GM19043 (cell line): ENCODE measurements at regions not wholly inside any gene's neighbourhood (a gene's known extent, or its start where the extent isn't known, plus 50 kb on each side); places are given as distances from the start of the nearest gene placed in this dataset.

Source experiments
- ATAC-seq: cut with Tn5 transposase; IDR thresholded peaks from one replicate; pipeline ENCODE4 v1.9.1; 2021; ENCODE audit warnings: low read depth; ENCODE audit not compliant: unreplicated experiment

DNA sequence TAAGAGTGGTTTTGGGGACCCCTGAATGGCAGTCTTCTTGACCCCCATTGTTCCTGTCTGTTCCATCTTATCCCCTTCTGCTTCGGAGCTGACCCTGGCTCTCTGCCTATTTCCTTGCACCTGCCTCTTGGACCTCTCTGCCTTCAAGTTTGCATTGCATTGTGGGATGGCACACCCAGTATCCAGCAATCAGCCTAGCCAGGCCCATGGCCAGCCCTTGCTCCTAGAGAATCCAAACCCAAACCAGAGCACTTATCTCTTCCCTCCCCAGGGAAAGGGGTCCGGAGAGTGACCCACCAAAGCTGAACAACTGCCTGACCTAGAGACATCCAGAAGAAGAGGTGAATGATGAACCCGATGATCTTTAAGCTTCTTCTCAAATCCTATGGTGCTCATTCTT is 607.3 kb upstream of the CADM1 start:
- ATAC-seq: no peak

DNA sequence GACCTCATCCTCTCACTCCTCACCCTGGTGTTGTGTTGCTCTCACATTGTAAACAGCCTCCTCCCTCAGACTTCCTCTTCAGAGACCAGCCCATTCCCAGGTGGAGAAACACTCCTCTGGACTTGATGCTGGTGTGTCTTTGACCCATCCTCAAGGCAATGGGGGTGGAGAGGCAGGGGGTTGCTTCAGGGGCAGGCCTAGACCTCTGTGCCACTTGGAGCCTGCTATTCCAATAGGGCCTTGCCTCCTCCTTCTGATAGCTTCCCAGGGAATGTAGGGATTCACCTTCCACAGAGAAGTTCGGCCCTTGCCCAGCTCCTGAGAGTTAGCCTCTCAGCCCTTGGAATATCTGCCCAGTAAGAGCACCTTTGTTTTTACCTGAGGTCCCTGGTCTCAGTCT is 606.6 kb upstream of the CADM1 start:
- ATAC-seq: no peak

DNA sequence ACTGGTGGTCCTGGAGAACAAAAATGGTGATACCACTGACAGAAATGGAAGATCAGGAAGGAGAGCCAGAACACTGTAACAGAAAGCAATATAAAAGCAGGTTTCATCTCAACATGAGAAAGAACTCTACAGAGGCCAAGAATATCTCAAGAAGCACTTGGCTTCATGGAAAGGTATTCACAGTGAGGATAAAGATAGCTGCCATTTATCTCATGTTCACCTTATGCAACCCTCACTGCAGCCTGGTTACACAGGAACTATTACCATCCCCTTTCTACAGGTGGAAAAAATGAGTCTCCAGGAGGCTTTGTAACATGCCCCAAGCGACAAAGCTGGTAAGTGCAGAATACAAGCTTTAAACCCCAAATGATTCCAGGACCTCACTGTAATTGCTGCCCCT is 606.1 kb upstream of the CADM1 start:
- no peak for ATAC-seq

DNA sequence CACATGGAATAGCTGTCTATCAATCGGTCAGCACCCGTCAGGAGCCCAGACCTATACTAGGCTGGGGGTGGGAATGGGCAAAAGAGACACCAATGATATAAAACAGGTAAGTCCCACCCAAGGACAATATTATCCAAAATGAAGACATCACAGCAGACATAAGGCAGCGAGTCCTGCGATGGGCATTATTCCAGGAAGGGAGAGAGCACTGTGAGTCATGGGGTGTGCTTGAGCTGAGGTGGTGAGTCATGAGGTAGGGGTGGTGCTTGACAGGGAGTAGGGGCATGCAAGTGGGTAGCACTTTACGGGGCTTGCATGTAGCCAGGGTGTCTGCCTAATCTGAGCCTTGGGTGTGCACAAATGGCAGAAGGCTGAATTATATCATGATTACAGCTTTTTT is 605.0 kb upstream of the CADM1 start:
- ATAC-seq: no peak

DNA sequence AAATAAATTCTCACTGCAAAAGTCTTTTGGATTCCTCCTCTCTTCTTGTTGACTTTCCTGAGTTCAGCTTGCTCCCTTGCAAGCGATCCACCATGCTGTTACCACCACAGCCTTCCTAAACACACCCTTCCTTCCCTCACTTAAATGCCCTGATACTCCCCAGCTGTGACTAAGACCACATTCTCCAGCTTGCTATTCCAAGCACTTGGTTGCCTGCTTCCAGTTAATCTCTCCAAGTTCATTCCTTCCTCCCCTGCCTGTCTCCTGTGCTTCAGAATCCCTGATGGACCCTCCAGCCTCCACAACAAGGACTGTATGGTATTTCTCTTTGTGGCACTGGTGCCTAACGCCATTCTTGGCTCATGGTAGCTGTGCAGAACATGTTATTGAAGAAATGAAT is 603.9 kb upstream of the CADM1 start:
- ATAC-seq: no peak

DNA sequence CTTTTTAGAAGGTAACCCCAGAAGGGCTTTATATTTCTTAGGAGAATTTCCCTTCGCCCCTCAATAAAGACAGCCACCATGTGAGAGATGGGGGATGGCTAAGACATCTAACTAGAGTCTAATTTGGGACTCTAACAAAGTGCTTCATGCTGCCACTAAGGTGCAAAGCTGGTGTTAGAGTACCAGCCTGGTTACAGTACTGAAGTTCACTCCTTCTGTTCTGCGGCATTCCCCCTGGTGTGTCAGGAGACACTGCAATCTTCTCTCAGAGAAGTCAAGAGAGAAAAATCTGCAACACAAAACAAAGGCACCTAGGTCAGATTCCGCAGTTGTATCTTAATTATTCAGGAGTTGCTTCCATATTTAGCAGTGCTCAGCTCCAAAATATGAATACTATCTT is 603.0 kb upstream of the CADM1 start:
- no peak for ATAC-seq

DNA sequence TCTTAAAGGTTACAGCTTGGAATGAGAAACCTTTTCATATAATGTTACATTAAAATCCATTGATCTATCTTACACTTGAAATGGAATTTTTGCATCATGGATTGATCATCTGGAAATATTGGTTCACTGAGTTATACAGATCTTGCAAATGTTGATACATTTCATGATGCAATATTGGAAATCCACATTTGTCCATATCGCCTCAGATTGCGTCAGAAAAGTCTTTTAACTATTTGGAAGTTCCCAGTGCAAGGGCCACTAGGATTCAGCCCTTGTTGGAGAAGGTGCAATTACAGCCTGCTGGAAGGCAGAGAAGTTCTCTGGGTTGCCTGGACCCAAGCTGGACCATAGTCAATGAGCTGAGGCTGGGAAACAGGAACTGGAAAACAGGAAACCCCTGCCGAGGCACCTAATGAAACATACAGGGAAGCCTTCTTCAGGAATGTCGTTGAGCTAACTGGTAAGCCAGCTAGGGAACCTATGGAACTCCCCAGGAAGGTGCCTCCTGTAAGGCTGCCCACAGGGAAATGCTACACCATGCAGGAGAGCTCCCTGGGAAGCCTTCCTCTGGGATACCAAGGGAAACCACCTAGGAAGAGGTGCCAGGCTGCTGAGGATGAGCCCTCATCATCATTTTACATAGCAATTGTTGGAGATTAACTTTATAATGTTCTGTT is 600.4 kb upstream of the CADM1 start:
- ATAC-seq: no peak

DNA sequence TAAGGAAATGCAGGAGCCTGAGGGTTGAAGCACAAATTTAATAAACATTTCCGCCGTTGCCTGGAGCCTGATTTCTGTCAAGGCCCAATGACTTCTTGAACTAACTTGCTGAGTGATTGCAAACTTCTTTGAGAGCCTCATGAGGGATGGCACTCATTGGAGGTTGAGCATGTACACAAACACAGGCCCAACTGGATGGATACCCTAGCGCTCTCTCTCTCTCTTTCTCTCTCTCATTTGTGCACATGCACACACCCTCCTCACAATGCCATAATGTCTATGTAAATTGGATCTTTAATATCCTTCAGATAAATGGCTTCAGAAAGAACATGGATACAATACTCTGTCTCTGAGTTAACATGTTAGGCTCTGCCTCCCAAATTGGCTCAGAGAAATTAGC is 597.7 kb upstream of the CADM1 start:
- no peak for ATAC-seq

DNA sequence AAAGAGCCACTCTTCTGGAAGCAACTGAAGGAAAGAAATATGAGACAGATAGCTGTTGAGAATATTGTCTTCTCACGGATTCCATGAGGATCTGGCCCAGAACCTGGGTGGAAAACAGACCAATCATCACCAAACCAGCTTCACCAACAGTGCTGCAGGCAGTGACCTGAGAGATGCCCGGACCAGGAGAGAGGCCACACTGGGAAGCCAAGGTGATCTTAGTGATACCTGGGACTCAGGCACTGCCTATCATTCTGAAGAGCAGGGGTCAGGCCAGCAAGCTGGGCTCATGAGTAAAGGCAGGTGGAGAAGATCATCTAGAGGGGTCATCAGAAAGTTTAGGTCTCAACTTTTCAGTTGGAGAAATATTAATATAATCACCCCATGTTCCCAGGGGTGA is 595.8 kb upstream of the CADM1 start:
- ATAC-seq: no peak

DNA sequence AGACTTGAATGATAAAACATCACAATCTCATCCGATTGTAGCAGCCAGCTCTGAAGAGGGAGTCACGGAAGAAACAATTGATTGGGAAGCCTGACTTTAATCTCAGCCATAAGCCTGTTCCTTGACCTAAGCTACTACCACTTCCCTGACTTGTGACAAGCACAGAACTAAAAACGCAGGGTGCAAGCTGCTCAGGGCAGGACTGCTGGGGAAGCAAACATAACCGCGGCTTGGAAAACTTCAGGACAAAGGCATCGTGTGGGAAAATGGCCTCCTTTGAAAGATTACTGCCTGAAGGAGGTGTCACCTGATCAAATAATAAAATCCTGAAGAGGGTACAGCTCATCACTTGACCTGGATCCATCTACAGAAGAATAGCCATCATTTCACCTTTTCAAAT is 595.3 kb upstream of the CADM1 start:
- no peak for ATAC-seq

DNA sequence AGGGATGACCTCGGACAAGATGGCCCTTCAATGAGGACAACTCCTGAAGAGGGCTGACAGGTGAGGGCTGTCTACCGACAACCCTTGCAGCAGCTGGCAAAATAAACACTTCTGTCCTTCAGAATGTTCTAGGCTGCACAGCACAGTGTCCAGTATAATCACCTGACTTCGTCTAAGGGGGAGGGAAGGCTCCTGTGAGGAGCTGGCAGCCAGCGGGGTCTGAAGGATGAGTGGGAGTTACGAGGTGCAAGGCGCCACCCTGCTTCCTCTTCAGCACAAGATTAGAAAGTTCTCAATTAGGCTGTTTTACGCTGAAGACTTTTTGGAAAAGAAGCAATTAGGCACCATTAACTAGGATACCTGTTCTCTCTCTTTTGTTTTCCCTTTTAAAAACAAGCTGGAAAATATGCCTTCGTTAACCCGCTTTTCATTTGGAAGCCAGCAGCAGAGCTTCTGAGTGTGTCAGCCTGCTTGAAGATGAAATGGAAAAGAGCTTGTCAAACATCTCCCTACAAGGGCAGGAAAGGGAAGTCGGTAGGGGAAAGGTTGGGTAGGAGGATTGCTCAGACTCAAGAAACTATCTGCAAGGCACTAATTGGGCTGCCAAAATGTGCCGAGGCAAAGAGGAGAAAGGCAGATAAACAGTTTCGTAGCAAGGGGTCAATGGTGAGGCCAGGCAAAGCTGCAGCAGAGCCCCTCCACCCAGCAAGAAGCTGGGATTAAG is 592.2 kb upstream of the CADM1 start:
- ATAC-seq: no peak

DNA sequence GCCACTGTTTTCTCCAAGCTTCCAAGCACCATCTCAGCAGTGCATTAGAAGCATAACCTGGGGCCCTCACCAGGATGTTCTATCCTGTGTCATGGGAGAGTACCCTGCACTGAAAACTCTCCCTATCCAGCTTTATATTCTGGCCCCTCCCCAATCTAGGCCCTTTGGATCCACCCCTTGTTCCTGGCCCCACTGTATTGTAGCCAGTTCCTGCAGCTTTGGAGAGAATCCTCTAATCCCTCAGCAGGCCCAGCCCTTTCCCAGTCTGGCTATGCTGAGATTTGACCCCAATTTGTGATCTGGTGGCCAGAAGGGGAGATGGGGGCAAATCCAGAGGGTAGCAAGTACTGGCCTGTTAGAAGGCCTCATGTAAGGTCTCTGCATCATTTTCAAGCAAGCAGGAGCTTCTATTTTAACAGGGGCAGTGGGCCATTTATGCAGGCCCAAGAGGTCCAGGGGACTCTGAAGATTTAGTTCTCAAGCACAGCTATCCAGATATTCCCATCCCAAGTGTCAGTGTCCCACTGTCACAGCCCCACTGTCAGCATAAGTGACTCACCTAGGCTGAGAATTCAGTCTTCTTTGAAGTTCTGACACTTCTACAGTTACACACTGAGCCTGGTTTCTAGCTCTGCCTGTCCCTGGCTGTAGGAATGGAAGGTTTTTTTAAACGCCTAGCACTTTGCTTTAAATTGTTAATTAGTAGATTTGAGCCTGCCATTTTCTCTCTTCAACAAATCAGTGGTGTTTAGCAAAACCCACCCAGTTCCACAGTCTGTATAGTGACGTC is 589.5 kb upstream of the CADM1 start:
- no peak for ATAC-seq

DNA sequence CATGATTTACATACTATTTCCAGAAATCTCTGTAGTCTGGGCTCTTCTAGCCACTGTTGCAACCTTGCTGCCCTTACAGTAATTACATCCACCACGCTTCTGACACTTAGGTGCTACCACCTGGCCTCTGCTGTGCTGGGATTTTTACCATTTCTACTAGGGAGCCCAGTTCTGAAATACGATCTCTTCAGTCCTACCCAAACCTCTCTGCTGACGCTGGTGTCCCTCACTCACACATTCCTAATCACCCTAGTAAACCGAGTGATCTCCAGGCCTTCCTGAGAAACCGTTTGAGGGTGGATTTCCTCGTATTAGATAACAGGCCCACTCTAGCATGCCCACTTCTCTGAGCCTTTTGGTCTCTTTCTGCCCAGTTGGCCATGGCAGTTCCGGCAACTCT is 588.9 kb upstream of the CADM1 start:
- ATAC-seq: no peak

DNA sequence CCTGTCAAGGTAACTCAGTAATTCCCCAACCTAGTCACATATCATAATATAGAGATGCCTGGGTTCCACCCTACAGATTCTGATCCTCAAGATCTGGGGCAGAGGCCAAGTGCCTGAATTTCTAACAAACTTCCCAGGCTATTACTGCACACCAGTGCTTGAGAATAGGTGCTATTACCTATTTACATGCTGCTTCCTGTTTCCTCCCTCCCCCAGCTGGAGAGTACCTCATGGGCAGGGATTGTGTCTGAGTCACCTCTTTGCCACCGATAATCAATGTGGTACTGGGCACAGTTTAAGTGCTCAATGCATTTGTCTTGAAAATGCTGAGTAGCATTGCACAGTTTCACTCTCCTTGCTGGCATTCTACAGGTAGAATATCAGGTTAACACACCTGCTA is 582.2 kb upstream of the CADM1 start:
- ATAC-seq: no peak

DNA sequence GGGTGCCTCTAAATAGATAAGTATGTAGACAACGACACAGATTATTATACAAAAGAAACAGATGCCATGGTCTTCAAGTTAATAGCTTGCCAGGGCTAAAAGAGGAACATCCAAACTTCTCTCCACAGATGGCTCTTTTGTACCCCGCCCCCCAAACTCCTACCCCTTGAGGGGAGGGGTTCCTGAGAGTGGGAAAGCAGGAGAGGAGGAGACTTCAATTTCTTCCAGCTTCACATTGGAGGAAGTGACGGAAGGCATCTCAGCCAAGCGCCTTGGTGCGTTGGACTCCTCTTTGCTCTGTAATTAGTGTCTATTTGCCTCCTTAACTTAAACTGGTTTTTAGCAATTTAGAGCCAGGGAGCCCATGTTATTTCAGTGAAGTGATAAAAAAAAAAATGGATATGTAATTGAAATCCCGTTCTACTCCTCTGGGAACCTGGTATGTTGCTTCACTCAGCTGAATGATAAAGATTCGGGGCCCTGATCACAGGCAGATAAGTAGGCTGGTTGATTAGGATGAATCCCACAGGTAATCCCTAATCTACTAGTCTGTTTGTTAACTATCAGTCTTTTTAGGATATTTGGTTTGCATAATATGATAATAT is 580.9 kb upstream of the CADM1 start:
- ATAC-seq: no peak

DNA sequence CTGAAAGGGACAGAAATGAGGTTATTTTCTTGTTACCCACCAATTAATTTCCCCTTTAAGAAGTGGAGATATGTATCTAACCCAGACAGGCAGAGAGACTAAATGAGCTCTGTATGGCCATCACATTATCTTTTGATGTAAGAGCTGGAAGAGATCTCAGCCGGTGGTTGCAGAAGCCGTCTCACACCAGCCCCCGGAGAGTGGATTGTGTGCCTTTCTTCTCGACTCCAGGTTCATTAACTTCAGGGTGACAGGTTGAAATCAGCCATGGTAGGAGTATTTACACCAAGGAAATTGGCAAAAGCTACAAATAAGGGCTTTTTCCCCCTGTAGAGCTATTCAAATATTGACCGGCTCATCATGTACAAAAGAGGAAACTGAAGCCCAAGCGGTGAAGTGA is 580.3 kb upstream of the CADM1 start:
- no peak for ATAC-seq

DNA sequence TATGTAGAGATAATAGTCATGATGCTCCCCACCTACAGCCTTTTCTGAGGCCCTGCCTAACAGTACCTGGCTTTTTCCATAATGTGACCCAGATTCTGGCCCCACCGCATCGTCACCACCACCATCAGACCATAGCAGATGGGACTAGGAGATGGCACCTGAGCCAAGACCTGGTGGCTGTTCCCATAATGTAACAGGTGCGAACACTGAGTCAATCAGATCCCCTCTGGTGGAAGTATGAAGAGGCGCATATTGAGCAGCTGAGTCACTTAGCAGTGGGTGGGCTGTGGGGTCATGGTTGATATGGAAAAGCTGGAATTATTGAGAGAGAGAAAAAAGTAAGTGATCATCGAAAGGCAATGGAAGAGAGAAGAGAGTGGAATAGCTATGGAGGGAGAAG is 578.0 kb upstream of the CADM1 start:
- no peak for ATAC-seq

DNA sequence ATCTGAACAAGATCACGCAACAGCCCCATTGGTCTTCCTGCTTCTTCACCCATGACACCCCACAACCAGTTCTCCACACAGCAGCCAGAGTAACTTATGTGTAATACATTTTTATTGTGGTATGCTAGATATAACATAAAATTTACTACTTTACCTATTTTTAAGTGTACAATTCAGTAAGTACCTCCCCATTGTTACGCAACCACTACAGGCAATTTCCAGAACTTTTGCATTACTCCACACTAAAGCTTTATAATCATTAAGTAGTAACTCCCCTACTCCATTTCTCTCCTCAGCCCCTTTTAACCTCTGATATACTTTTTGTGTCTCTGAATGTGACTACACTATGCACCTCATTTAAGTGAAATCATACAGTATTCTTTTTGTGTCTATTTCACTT is 575.4 kb upstream of the CADM1 start:
- no peak for ATAC-seq

DNA sequence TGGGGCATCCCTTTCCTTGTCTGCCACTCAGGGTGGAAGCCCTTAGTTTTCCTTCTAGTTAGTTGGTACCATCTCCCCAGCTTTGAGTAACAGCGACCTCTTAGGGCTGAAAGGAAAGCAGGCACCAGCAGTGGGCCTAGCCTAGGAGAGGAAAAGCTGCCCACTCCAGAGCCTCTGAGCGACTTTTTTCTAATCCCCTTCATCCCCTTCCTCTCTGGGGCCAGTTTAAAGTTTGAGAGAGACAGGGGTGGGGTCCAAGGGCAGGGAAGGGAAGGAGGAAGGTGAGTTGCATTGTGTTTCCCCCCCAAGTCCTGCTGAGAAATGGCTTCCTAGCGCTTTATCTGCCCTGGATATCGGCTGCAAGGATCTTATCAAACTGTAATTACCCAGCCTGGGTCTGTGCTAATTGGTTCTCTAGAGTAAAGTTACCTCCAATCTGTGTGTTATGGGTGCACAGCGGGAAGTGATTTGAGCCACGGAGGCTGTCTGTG is 573.9 kb upstream of the CADM1 start:
- no peak for ATAC-seq

DNA sequence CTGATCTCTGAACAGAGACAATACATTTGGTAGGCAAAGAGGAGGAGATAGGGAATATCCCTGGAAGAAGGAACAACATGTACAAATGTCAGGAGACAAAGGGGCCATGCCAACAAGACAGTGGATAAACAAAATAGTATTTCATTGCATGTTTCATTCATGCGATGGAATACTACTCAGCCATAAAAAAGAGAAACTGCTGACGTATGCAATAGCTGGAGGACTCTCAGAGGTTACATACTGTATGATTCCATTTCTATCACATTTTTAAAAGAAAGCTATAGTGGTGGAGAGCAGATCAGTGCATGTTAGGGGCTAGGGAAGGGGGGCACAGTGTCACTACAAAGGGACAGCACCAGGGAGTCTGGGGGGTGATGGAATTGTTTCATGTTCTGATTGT is 572.9 kb upstream of the CADM1 start:
- ATAC-seq: no peak
